HL-60 (cell line): ENCODE measurements at regions not wholly inside any gene's neighbourhood (a gene's known extent, or its start where the extent isn't known, plus 50 kb on each side); places are given as distances from the start of the nearest gene placed in this dataset.
A peak's percentile ranks its signal among the peaks of the same experiment; 100 is the strongest.

Experiments
- DNase-seq, 2 experiments: peaks; one replicate each; pipeline ENCODE4 v3.0.0-alpha.2; 2010 to 2020; ENCODE audit warnings: low read depth in 1 of 2, low spot score in 1 of 2
- H3K27ac ChIP-seq: fragments of 250-450 bp; sonication (Bioruptor Pico); replicated peaks from 2 replicates; pipeline ENCODE4 v1.5.1; 2020; ENCODE audit warnings: mild to moderate bottlenecking, moderate library complexity
- H3K27me3 ChIP-seq: fragments of 250-450 bp; sonication (Bioruptor Pico); 2 replicates; pipeline ENCODE4 v1.5.1; 2021; ENCODE audit warnings: mild to moderate bottlenecking, moderate library complexity; ENCODE audit not compliant: insufficient read depth, poor library complexity, severe bottlenecking
- H3K4me3 ChIP-seq: replicated peaks from 2 replicates; pipeline ENCODE4 v1.5.1; 2011; ENCODE audit warnings: mild to moderate bottlenecking, control low read depth, low read length; ENCODE audit not compliant: insufficient read depth
- GABPA ChIP-seq: IDR thresholded peaks from 2 replicates; pipeline ENCODE4 v1.6.1; 2012; ENCODE audit warnings: low read depth
- POLR2AphosphoS5 ChIP-seq: IDR thresholded peaks from 2 replicates; pipeline ENCODE4 v1.6.1; 2012; ENCODE audit warnings: low read depth
- SPI1 ChIP-seq: IDR thresholded peaks from 2 replicates; pipeline ENCODE4 v1.6.1; 2012; ENCODE audit warnings: low read depth, mild to moderate bottlenecking, borderline replicate concordance
- TF ChIP-seq, protein P1 (sequence below): IDR thresholded peaks from 2 replicates; pipeline ENCODE4 v1.6.1; 2012; ENCODE audit warnings: low read depth; ENCODE audit not compliant: insufficient replicate concordance
- TF ChIP-seq, protein P2 (sequence below): IDR thresholded peaks from one replicate; pipeline ENCODE4 v1.5.1; 2011; ENCODE audit warnings: low read length, control low read depth, inconsistent platforms; ENCODE audit not compliant: insufficient read depth

- H3K27me3 ChIP-seq = peaks cover 4% of the 10 kb centered on the region
- TF ChIP-seq, protein P1, sequence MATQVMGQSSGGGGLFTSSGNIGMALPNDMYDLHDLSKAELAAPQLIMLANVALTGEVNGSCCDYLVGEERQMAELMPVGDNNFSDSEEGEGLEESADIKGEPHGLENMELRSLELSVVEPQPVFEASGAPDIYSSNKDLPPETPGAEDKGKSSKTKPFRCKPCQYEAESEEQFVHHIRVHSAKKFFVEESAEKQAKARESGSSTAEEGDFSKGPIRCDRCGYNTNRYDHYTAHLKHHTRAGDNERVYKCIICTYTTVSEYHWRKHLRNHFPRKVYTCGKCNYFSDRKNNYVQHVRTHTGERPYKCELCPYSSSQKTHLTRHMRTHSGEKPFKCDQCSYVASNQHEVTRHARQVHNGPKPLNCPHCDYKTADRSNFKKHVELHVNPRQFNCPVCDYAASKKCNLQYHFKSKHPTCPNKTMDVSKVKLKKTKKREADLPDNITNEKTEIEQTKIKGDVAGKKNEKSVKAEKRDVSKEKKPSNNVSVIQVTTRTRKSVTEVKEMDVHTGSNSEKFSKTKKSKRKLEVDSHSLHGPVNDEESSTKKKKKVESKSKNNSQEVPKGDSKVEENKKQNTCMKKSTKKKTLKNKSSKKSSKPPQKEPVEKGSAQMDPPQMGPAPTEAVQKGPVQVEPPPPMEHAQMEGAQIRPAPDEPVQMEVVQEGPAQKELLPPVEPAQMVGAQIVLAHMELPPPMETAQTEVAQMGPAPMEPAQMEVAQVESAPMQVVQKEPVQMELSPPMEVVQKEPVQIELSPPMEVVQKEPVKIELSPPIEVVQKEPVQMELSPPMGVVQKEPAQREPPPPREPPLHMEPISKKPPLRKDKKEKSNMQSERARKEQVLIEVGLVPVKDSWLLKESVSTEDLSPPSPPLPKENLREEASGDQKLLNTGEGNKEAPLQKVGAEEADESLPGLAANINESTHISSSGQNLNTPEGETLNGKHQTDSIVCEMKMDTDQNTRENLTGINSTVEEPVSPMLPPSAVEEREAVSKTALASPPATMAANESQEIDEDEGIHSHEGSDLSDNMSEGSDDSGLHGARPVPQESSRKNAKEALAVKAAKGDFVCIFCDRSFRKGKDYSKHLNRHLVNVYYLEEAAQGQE = no peak
- no peak for TF ChIP-seq GABPA
- no peak for TF ChIP-seq POLR2AphosphoS5
- TF ChIP-seq, protein P2, sequence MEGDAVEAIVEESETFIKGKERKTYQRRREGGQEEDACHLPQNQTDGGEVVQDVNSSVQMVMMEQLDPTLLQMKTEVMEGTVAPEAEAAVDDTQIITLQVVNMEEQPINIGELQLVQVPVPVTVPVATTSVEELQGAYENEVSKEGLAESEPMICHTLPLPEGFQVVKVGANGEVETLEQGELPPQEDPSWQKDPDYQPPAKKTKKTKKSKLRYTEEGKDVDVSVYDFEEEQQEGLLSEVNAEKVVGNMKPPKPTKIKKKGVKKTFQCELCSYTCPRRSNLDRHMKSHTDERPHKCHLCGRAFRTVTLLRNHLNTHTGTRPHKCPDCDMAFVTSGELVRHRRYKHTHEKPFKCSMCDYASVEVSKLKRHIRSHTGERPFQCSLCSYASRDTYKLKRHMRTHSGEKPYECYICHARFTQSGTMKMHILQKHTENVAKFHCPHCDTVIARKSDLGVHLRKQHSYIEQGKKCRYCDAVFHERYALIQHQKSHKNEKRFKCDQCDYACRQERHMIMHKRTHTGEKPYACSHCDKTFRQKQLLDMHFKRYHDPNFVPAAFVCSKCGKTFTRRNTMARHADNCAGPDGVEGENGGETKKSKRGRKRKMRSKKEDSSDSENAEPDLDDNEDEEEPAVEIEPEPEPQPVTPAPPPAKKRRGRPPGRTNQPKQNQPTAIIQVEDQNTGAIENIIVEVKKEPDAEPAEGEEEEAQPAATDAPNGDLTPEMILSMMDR = no peak
- no peak for TF ChIP-seq SPI1
- H3K27ac ChIP-seq = no peak overlapping the region
- no peak for DNase-seq
- no peak overlapping the region for H3K4me3 ChIP-seq
Measured at GRCh38 chr9:90044710-90045151, 439.9 kb downstream of the GADD45G start.

GRCh38 chr9:90046317-90046861 lies 441.6 kb downstream of the GADD45G start:
- Histone ChIP-seq H3K4me3 (no peak overlapping the region), H3K27me3 (peaks cover 4% of the 10 kb centered on the region), H3K27ac (no peak overlapping the region)
- TF ChIP-seq, protein P2 = no peak
- DNase-seq = no peak

GRCh38 chr9:90047828-90048227 lies 443.0 kb downstream of the GADD45G start:
- no peak overlapping the region for H3K27ac ChIP-seq
- TF ChIP-seq GABPA (no peak), SPI1 (no peak), POLR2AphosphoS5 (no peak)
- TF ChIP-seq, protein P2 = no peak

DNA sequence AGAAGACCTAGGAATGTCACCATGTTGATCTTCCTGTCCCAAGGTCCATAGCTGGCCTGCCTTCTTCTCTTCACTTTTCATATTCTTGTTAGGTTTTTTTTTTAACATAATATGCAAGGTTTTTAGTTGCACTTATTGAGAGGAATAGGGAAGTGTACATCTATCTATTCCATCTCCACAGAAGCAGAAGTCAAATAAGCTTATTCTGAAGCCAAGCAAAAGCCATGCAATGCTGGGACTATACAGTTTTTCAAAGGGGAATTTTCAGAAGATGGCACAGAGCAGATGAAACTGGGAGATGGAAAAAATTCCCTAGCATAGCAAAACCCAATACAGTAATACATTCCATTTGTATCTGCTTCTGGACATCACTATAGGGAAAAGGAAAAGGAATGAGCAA lies 447.6 kb downstream of the GADD45G start:
- H3K27me3 ChIP-seq = peaks cover 4% of the 10 kb centered on the region
- H3K4me3 ChIP-seq = no peak overlapping the region
- no peak for DNase-seq
- H3K27ac ChIP-seq = no peak overlapping the region
- TF ChIP-seq SPI1 = 0 out of 2 replicates have a peak, but pooled peaks have one; percentile 25
- no peak for TF ChIP-seq POLR2AphosphoS5

More at GRCh38 chr9:90047828-90048227, 443.0 kb downstream of the GADD45G start:
- DNase-seq = no peak
- H3K4me3 ChIP-seq = no peak overlapping the region
- peaks cover 4% of the 10 kb centered on the region for H3K27me3 ChIP-seq

DNA sequence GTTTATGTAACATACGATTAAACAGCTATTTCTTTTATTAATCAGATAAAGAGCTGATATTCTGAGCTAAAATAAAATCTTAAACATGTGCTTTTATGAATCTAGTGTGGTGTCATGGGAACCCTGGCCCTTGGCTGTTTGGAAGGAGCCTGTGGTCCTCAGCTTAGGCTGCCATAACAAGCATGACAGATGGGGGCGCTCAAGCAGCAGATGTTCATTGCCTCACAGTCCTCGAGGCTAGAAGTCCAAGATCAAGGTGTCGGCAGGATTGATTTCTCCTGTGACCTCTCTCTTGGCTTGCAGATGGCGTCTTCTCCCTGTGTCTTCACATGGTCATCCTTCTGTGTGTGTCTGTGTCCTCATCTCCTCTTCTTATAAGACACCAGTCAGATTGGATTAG lies 448.2 kb downstream of the GADD45G start:
- TF ChIP-seq, protein P2 = peak; percentile 4
- no peak for TF ChIP-seq GABPA
- H3K27ac ChIP-seq = no peak overlapping the region
- DNase-seq = peak in 1 of 2 experiments; percentile 16
- peaks cover 4% of the 10 kb centered on the region for H3K27me3 ChIP-seq
- H3K4me3 ChIP-seq = no peak overlapping the region
